Thyroid gland (tissue), 4 donors: ENCODE measurements at regions not wholly inside any gene's neighbourhood (a gene's known extent, or its start where the extent isn't known, plus 50 kb on each side); places are given as distances from the start of the nearest gene placed in this dataset.

Source experiments
- CTCF ChIP-seq, 6 experiments: fragments of 200-600 bp in 3 of 6; fragments of 450-650 bp in 3 of 6; sonication (generic) in 3 of 6; IDR thresholded peaks; one replicate each; pipeline ENCODE4 v1.5.1; 2016 to 2019; ENCODE audit warnings: antibody characterized with exemption in 6 of 6, mild to moderate bottlenecking in 2 of 6, inconsistent platforms in 1 of 6, moderate library complexity in 1 of 6
- POLR2A ChIP-seq, 2 donors: fragments of 450-650 bp; IDR thresholded peaks; one replicate each; pipeline ENCODE4 v1.6.1; 2017; ENCODE audit warnings: antibody characterized with exemption in 2 of 2, mild to moderate bottlenecking in 2 of 2, moderate library complexity in 1 of 2

- no peak for TF ChIP-seq CTCF (IDR thresholded peaks at IDR 0.05)
- no peak for TF ChIP-seq POLR2A (IDR thresholded peaks at IDR 0.05)
These were observed 163.2 kb upstream of the FAM241A start for GRCh38 chr4:111982089-111982488.
